RWPE1 (cell line): ENCODE measurements at regions not wholly inside any gene's neighbourhood (a gene's known extent, or its start where the extent isn't known, plus 50 kb on each side); places are given as distances from the start of the nearest gene placed in this dataset.

Source experiments
- CTCF ChIA-PET: fragments of 350-600 bp; sonication (Branson Sonifier 250); formaldehyde crosslinking; extraction: SDS; loops from one replicate; lab custom pipeline; 2021; lab: Yijun Ruan, JAX
- POLR2A ChIA-PET: fragments of 400-600 bp; formaldehyde crosslinking; extraction: SDS; loops from one replicate; lab custom pipeline; 2020; ENCODE audit warnings: antibody characterized with exemption; ENCODE audit not compliant: low non-redundant PET; lab: Yijun Ruan, JAX
- DNase-seq: peaks from one replicate; pipeline ENCODE4 v3.0.0; 2012; ENCODE audit warnings: low spot score
- H3K27ac ChIP-seq: fragments of 450-650 bp; 2 replicates; pipeline ENCODE4 v1.5.1; 2017
- CTCF ChIP-seq: fragments of 450-650 bp; conservative IDR thresholded peaks from 2 replicates; pipeline ENCODE4 v1.5.1; 2017; ENCODE audit warnings: low read depth, mild to moderate bottlenecking

- no peak for DNase-seq
- CTCF ChIA-PET: no interaction called here
- POLR2A ChIA-PET: no interaction called here
- TF ChIP-seq CTCF: no peak
- H3K27ac ChIP-seq: no peak overlapping the region
Measured at GRCh38 chr1:215502081-215502480, 65.0 kb upstream of the KCTD3 start.

- no peak overlapping the region for H3K27ac ChIP-seq
- POLR2A ChIA-PET: no interaction called here
- CTCF ChIA-PET: no interaction called here
- no peak for TF ChIP-seq CTCF
- DNase-seq: no peak
Measured at GRCh38 chr1:215507119-215507518, 60.0 kb upstream of the KCTD3 start.

- TF ChIP-seq CTCF: no peak
Measured at GRCh38 chr1:215508311-215508710, 58.8 kb upstream of the KCTD3 start.

More at GRCh38 chr1:215508311-215508710, 58.8 kb upstream of the KCTD3 start:
- POLR2A ChIA-PET: no interaction called here
- H3K27ac ChIP-seq: no peak overlapping the region
- no peak for DNase-seq
- CTCF ChIA-PET: no interaction called here
